ENCODE measurements at regions not wholly inside any gene's neighbourhood (a gene's known extent, or its start where the extent isn't known, plus 50 kb on each side); places are given as distances from the start of the nearest gene placed in this dataset.

DNA sequence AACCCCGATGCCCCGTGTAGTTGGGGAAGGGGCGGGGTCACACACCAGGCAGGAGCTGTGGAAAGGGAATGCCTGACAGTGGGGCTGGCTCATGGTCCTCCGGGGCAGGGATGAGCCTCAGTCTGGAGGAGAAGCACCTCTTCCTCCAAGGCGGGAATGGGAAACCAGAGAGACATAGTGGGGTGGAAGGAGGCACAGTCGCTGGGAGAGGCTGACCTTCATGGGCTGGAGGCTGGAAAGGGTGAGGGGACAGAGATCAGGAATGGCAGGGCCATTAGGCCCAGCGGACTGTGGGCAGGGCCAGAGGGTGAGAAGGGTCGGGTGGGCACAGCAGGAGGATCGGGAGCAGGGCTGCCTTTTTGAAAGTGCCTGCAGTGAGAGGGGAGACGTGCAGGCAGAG lies 65.8 kb upstream of the LINGO1 start (continued):
- TF ChIP-seq GABPA (IDR thresholded peaks at IDR 0.05; ENCODE audit: borderline replicate concordance, insufficient read depth, low read length) = no peak
- TF ChIP-seq RBBP5 (IDR thresholded peaks at IDR 0.05; ENCODE audit: borderline replicate concordance, low read depth, low read length) = no peak
- no peak for TF ChIP-seq KDM4A (IDR thresholded peaks at IDR 0.05; ENCODE audit: low read depth, low read length, severe bottlenecking)
- no peak for TF ChIP-seq CHD1 (IDR thresholded peaks at IDR 0.05; ENCODE audit: low read depth, low read length)

Data from H1 (cell line).